IPS DF 4.7 (cell line): ENCODE measurements at regions not wholly inside any gene's neighbourhood (a gene's known extent, or its start where the extent isn't known, plus 50 kb on each side); places are given as distances from the start of the nearest gene placed in this dataset.

ENCODE experiments used
- DNase-seq: peaks from one replicate; pipeline ENCODE4 v3.0.0-alpha.2; 2013; ENCODE audit warnings: low spot score; ENCODE audit errors: extremely low read depth

GRCh38 chr20:51886891-51887608, 84.7 kb upstream of the SALL4 start:
- DNase-seq, result no peak

- DNase-seq, result no peak
These were observed 84.0 kb upstream of the SALL4 start for GRCh38 chr20:51886341-51886740.

GRCh38 chr20:51884561-51884960, 82.2 kb upstream of the SALL4 start:
- no peak for DNase-seq

GRCh38 chr20:51880188-51880587, 77.9 kb upstream of the SALL4 start:
- no peak for DNase-seq

GRCh38 chr20:51876313-51876940, 74.1 kb upstream of the SALL4 start:
- DNase-seq, result no peak

GRCh38 chr20:51873652-51874051, 71.3 kb upstream of the SALL4 start:
- DNase-seq, result no peak

- no peak for DNase-seq
These were observed 69.6 kb upstream of the SALL4 start for GRCh38 chr20:51871943-51872342.

GRCh38 chr20:51869002-51869401, 66.7 kb upstream of the SALL4 start:
- DNase-seq, result no peak

- DNase-seq, result no peak
These were observed 64.9 kb upstream of the SALL4 start for GRCh38 chr20:51867251-51867650.

- DNase-seq, result no peak
These were observed 62.6 kb upstream of the SALL4 start for GRCh38 chr20:51864967-51865366.

- no peak for DNase-seq
These were observed 60.5 kb upstream of the SALL4 start for GRCh38 chr20:51862796-51863195.

- no peak for DNase-seq
These were observed 59.6 kb upstream of the SALL4 start for GRCh38 chr20:51861726-51862466.

GRCh38 chr20:51860111-51860882, 58.0 kb upstream of the SALL4 start:
- no peak for DNase-seq

GRCh38 chr20:51856432-51856831, 54.1 kb upstream of the SALL4 start:
- DNase-seq, result no peak

GRCh38 chr20:51854921-51855320, 52.6 kb upstream of the SALL4 start:
- DNase-seq, result no peak
